ENCODE measurements at regions not wholly inside any gene's neighbourhood (a gene's known extent, or its start where the extent isn't known, plus 50 kb on each side); places are given as distances from the start of the nearest gene placed in this dataset.
"Not testable (repeated sequence)": the region's sequence is repeated elsewhere in the genome, so short reads cannot be mapped to it uniquely, and the experiment has no call there.

DNA sequence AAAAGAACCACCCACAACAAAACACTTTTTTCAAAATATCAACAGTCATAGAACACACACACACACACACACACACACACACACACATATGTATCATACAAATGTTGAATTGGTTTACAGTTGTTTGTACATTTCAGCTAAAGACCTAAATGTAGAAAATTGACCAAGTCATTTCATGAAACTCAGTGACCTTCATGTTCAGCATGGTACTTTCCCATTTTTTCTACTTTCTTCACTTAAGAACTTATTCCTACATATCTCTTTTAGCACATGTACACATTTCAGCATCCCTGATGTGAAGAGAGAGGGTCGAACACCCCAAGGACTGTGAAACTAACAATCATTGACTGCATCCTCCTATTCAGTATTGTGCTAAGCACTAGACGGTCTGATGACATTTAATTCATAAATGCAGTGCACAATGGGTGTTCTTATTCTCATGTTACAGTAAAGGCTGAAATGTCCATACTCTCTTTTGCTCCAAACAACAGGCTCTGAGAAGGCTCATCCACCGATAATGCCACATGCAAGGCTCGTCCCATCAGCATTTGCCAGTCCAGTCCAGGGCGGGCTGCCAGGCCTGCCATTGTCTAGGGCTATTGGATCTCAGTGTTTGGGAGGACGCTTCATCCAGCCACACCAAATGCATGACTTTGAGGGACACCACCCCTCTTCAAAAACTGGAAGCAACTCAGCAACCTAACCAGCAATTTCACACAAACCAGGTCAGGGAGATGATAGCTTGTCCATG is 150.1 kb upstream of the RUNX1 start:
- H3K27me3 Mint-ChIP-seq = no peaks in the 10 kb centered on the region
- peaks cover 19% of the 10 kb centered on the region for H3K4me1 Mint-ChIP-seq
- H3K36me3 Mint-ChIP-seq = no peaks in the 10 kb centered on the region
- peaks cover 5% of the 10 kb centered on the region for H3K9me3 Mint-ChIP-seq
- no peak overlapping the region for H3K27ac Mint-ChIP-seq
- no peak overlapping the region for H3K4me3 Mint-ChIP-seq

DNA sequence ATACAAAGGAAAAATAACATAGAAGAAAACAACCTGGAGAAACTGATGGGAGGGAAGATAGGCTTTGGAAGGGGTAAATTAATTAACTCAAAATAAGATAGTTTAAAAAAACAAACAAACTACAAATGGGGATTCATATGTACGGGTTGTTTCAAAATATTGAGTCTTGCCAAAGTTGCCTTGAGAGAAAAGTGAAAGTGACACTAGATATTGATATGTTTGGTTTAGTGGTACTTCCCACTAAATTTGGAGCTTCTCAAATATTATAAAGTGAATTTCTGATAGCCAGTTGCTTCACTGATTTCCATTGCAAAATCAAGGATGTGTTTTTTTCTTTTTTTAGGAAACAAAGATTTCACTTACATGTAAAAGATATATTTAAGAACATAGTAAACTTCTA is 149.5 kb upstream of the RUNX1 start:
- no peak overlapping the region for H3K4me3 Mint-ChIP-seq
- H3K36me3 Mint-ChIP-seq = no peaks in the 10 kb centered on the region
- no peaks in the 10 kb centered on the region for H3K27me3 Mint-ChIP-seq
- H3K27ac Mint-ChIP-seq = peak overlapping the region; percentile 8
- H3K4me1 Mint-ChIP-seq = peaks cover 13% of the 10 kb centered on the region
- H3K9me3 Mint-ChIP-seq = peaks cover 5% of the 10 kb centered on the region

DNA sequence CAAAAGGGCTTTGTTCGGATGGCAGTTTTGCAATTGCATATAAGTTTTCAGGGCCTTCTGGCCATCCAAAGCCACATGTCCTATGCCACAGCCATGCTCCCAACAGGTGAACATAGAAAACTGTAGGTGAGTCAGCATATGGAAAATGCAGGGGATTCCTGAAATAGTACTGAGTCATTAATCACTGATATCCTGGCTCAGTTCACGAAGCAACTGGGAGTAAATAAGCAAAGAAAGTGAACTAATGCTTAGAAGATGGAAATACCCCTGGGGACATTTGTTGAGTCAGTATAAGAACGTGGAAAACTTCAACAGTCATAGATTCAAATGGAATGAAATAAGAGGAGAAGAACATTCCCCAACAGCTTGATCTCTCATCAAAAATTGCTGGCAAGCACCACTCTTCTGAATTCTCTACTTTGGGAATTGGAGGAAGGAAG is 148.9 kb upstream of the RUNX1 start:
- peak overlapping the region; percentile 8 for H3K27ac Mint-ChIP-seq
- H3K4me3 Mint-ChIP-seq = no peak overlapping the region
- H3K36me3 Mint-ChIP-seq = peaks cover 1% of the 10 kb centered on the region
- H3K27me3 Mint-ChIP-seq = no peaks in the 10 kb centered on the region
- H3K9me3 Mint-ChIP-seq = peaks cover 6% of the 10 kb centered on the region
- peaks cover 10% of the 10 kb centered on the region for H3K4me1 Mint-ChIP-seq

DNA sequence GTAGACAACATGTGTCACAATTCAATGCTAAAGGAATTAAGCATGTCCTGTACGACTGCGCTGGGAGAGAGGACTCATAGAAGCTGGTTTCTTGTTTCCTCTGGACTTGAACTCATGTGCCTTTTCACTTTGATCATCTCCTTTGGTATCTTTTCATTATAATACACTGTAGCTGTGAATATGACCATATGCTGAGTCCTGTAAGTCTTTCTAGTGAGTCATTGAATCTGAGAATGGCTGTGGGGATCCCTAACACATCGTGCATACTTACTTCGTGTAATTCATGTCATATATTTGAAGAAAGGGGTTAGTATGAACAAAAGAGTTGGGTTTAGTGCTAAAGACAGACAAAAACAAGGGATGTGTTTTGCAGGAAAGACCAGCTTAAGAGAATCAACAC is 148.1 kb upstream of the RUNX1 start:
- Mint-ChIP-seq H3K27me3 (no peaks in the 10 kb centered on the region), H3K4me3 (no peak overlapping the region), H3K4me1 (peaks cover 10% of the 10 kb centered on the region), H3K27ac (no peak overlapping the region), H3K36me3 (peaks cover 1% of the 10 kb centered on the region), H3K9me3 (peaks cover 9% of the 10 kb centered on the region)

DNA sequence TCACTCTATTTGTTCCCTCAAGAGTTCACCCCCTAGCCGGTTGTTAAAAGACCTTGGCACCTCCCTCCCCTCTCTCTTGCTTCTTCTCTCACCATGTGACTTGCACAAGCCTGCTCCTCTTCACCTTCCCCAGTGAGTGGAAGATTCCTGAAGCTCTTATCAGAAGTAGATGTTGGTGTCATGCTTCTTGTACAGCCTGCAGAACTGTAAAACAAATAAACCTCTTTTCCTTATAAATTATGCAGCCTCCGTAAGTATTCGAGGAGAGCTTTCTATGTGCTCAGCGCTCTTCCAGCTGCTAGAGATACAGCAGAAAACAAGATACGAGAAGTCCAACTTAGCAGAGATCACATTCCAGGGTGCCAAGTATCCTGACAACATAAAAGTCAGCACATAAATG is 147.0 kb upstream of the RUNX1 start:
- Mint-ChIP-seq H3K9me3 (peaks cover 9% of the 10 kb centered on the region), H3K4me1 (peaks cover 10% of the 10 kb centered on the region), H3K36me3 (peaks cover 1% of the 10 kb centered on the region), H3K27ac (no peak overlapping the region), H3K4me3 (no peak overlapping the region), H3K27me3 (no peaks in the 10 kb centered on the region)

DNA sequence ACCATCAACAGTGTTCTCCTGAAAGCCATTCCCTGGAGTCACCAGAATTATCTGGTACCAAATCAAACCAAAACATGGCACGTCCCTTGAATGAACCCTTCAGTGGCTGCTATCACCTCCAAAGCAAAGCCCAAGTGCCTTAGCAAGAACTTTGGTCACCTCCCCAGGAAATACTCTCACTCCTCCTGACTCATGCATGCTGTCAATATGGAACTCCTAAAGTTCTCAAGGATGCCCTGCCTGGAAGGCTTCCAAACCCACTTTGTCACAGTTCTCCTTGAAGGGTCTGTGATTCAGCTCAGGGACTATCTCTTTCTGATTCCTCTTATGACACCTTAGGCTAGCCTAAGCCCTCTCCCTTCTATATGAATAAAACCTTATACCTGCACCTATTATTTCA is 146.1 kb upstream of the RUNX1 start:
- Mint-ChIP-seq H3K27me3 (no peaks in the 10 kb centered on the region), H3K4me3 (no peak overlapping the region), H3K4me1 (peaks cover 15% of the 10 kb centered on the region), H3K36me3 (peaks cover 1% of the 10 kb centered on the region), H3K9me3 (peaks cover 9% of the 10 kb centered on the region), H3K27ac (no peak overlapping the region)

DNA sequence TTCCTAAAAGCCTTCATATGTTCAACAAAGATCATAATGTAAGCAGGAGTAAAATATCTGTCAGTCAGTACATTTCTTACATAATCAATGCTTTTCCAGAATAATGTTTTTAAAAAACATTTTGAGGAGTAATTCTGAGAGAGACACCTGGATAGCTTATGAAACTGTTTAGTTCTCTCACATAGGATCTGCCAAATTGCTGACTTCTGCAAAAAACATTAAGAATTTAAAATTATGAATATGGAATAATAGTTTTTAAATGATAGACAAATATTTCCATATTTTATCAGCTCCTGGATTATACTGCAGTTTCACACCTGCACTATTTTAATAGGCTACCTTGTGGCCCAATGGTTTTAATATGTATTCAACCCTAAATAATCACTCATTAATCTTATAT is 142.7 kb upstream of the RUNX1 start:
- H3K4me1 Mint-ChIP-seq = peaks cover 16% of the 10 kb centered on the region
- peaks cover 1% of the 10 kb centered on the region for H3K36me3 Mint-ChIP-seq

DNA sequence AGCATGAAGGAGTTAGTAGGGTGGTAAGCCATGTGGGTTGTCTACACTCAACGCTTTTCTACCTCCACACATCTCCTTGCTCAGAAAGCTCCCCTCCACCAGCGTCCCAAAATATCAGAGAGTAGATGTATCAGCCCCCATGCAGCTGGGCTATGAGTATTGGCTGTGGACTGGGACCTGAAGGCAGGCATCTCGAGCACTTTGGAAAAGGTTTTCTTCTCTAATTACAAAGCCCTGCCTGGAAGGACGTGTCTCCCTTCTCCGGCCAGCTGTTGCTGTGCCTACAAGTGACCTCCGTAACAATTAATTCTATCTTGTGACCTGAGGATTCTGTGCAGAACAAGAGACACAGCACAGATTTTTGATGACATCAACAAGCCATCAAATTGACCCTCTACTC is 142.0 kb upstream of the RUNX1 start:
- Mint-ChIP-seq H3K27me3 (no peaks in the 10 kb centered on the region), H3K27ac (no peak overlapping the region), H3K4me1 (peaks cover 16% of the 10 kb centered on the region), H3K9me3 (peaks cover 4% of the 10 kb centered on the region), H3K36me3 (peaks cover 1% of the 10 kb centered on the region), H3K4me3 (no peak overlapping the region)

More for the DNA sequence above, 142.7 kb upstream of the RUNX1 start:
- H3K4me3 Mint-ChIP-seq = no peak overlapping the region
- peaks cover 4% of the 10 kb centered on the region for H3K9me3 Mint-ChIP-seq
- H3K27ac Mint-ChIP-seq = no peak overlapping the region
- no peaks in the 10 kb centered on the region for H3K27me3 Mint-ChIP-seq

DNA sequence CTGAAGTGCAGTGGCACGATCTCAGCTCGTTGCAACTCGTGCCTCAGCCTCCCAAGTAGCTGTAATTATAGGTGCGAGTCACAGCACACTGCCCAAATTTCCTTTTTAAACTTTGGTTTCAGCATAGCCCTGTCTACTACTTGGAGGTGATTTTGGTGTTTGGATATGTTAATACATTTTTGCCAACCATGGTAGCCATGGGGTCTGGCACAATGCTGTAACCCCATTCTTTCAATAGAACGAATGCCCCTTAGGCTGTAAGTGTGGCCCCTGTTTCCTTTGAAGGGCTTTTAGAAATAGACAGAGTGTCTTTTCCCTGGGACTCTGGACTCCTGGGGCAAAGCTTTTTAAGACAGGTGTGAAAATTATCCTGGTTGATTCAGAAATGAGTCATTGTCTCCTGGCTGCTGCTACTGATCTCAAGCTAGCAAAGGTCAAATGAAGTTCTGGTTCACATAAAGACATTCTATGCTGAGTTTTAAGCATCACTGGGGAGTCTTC is 141.1 kb upstream of the RUNX1 start:
- peak overlapping the region; percentile 12 for H3K4me3 Mint-ChIP-seq

DNA sequence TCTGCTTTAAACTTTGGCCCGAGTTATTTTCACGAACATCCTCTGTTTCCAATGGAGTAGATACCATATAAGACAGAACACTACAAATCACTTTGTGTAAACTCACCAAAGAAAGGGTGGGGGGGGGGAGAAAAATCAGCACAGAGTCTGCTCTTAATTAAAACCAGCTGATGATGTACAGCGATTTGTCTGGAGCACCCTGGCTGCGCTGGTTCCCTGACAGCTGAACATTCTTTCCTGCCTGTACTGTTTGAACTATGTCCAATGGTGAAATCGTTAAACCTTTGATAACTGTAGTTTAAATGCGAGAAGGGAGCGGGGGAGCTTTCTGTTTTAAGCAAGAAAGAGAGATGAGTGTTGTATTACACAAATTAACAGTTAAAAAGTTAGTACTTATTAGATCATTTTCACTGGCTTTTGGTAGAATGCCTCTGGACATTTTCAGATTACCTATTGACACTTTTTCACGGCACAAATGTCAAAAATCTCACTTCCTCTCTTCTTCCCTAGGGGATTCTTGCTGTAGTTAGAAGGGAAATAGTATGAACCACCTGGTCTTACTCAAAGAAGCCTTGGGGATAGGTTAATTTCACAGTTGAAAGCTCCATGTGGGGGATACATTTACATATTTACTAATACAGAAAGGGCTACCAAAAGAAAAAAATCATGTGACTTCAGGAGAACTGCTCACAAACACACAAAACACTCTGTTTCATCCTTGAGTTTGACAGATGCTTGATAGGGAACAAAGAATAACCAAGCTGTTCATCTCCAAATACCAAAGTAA is 140.2 kb upstream of the RUNX1 start:
- H3K27ac Mint-ChIP-seq = no peak overlapping the region
- H3K9me3 Mint-ChIP-seq = peaks cover 8% of the 10 kb centered on the region
- peaks cover 4% of the 10 kb centered on the region for H3K36me3 Mint-ChIP-seq
- H3K4me1 Mint-ChIP-seq = peaks cover 16% of the 10 kb centered on the region
- H3K4me3 Mint-ChIP-seq = no peak overlapping the region
- peaks cover 2% of the 10 kb centered on the region for H3K27me3 Mint-ChIP-seq

More for the DNA sequence above, 141.1 kb upstream of the RUNX1 start:
- Mint-ChIP-seq H3K9me3 (peaks cover 4% of the 10 kb centered on the region), H3K36me3 (peaks cover 1% of the 10 kb centered on the region), H3K27ac (peak overlapping the region; percentile 43), H3K4me1 (peaks cover 16% of the 10 kb centered on the region), H3K27me3 (no peaks in the 10 kb centered on the region)

DNA sequence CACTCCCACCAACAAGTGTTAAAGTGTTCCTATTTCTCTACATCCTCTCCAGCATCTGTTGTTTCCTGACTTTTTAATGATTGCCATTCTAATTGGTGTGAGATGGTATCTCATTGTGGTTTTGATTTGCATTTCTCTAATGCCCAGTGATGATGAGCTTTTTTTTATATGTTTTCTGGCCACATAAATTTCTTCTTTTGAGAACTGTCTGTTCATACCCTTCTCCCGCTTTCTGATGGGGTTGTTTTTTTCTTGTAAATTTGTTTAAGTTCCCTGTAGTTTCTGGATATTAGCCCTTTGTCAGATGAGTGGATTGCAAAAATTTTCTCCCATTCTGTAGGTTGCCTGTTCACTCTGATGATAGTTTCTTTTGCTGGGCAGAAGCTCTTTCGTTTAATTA is 134.3 kb upstream of the RUNX1 start:
- not testable (repeated sequence) for H3K36me3 Mint-ChIP-seq, H3K27me3 Mint-ChIP-seq, H3K9me3 Mint-ChIP-seq, H3K4me3 Mint-ChIP-seq, H3K27ac Mint-ChIP-seq
- peaks cover 11% of the 10 kb centered on the region for H3K4me1 Mint-ChIP-seq

DNA sequence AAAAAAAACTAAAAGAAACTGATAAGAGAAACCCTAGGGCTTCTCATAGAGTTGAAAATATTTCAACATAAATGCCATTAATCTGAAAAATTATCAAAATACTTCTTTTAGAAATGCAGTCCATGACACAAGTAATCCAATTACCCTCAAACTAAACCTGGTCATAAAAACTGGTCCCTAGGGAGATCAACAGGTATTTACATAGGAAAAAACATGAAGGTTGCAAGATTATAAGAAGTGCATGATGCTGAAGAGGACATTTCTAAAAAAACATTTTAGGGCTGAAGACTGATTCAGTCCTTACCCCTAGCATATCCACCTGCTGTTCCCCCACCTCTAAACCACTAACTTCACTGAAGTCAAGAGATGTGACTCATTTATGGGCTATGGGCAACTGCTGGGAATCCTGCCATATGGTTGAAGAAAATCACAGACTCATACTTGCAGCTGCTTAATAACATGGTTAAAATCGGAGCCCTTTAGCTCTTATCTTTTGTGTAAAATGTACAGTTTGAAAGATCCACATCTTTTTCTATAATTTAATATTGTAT is 131.0 kb upstream of the RUNX1 start:
- Mint-ChIP-seq H3K4me3 (no peak overlapping the region), H3K4me1 (peaks cover 14% of the 10 kb centered on the region), H3K27me3 (peaks cover 2% of the 10 kb centered on the region), H3K27ac (no peak overlapping the region), H3K9me3 (peaks cover 6% of the 10 kb centered on the region), H3K36me3 (peaks cover 3% of the 10 kb centered on the region)

DNA sequence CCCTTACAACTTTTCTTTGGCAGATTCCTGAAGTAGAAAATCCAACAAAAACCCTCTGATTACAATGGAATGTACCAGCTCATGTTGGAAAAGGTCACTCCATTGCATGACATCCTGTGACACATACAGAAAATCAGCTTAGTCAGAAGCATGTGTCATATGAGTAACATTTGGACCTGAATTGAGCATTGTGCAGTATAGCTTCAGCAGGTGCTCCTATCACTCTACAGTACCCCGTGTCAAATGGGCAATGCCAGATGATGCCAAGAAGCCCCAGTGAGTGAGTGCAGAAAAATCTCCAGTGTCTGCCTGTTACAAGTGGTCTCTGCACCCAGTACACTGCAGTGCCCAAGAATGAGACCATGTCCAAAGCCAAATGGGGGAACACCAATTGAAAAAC is 129.7 kb upstream of the RUNX1 start:
- Mint-ChIP-seq H3K4me1 (peaks cover 14% of the 10 kb centered on the region), H3K27ac (peak overlapping the region; percentile 31), H3K27me3 (no peaks in the 10 kb centered on the region), H3K36me3 (no peaks in the 10 kb centered on the region), H3K4me3 (no peak overlapping the region), H3K9me3 (no peaks in the 10 kb centered on the region)

DNA sequence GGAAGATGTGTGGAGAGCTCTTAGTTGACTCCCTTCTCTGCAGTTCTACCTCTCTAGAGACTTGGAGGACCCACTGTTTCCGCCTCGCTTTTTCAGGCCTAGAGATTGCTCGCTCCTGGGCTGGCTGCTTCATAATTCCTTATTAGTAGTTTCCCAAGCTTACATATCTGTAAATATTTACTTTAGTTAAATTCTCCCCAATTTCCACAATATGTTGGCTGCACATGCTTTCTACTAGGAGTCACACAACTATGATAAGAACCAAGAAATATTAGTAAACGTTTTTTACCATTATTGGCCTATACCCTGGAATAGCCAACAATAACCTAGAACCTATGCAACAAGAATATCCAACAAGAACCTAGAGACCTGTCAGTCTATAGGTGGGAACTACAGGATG is 129.0 kb upstream of the RUNX1 start:
- H3K27ac Mint-ChIP-seq = no peak overlapping the region
- no peaks in the 10 kb centered on the region for H3K9me3 Mint-ChIP-seq
- H3K4me1 Mint-ChIP-seq = peaks cover 20% of the 10 kb centered on the region
- H3K4me3 Mint-ChIP-seq = no peak overlapping the region
- H3K27me3 Mint-ChIP-seq = no peaks in the 10 kb centered on the region
- H3K36me3 Mint-ChIP-seq = no peaks in the 10 kb centered on the region

DNA sequence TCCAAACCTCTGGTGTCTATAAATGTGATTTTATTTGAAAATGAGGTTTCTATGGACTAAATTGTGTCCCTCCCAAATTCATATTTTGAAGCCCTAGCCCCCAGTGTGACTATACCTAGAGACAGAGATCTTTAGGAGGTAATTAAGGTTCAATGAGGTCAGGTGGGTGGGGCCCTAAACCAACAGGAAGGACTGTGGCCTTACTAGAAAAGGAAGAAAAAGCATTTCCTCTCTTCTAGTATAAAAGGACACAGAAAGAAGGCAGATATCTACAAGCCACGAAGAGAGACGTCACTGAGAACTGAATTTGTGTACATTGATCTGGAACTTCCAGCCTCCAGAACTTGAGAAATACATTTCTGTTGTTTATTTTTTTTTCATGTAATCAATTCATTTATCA is 123.1 kb upstream of the RUNX1 start:
- no peaks in the 10 kb centered on the region for H3K36me3 Mint-ChIP-seq
- H3K27ac Mint-ChIP-seq = no peak overlapping the region
- peak overlapping the region; percentile 31 for H3K4me3 Mint-ChIP-seq
- no peaks in the 10 kb centered on the region for H3K27me3 Mint-ChIP-seq
- no peaks in the 10 kb centered on the region for H3K9me3 Mint-ChIP-seq
- H3K4me1 Mint-ChIP-seq = peaks cover 35% of the 10 kb centered on the region

DNA sequence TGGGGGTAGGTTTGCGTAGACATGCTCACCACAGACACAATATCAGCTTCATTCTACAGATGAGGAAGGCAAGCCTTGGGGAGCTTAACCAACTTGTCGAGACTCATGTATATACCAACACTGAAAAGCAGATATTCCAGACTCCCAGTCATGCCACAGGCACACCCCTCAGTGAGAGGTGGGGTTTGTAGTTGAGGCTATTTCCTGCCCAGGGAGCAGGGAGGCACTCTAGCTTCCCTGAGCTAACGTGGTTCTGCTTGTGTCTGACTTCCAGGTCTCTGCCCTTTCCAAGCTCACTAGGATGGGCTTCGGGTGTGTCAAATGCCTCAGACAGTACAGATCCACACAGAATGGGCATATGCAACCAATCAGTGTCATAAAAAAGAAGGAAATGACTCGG is 122.3 kb upstream of the RUNX1 start:
- no peaks in the 10 kb centered on the region for H3K36me3 Mint-ChIP-seq
- H3K27ac Mint-ChIP-seq = peak overlapping the region; percentile 10
- no peaks in the 10 kb centered on the region for H3K9me3 Mint-ChIP-seq
- peaks cover 35% of the 10 kb centered on the region for H3K4me1 Mint-ChIP-seq
- H3K4me3 Mint-ChIP-seq = no peak overlapping the region
- H3K27me3 Mint-ChIP-seq = no peaks in the 10 kb centered on the region

Measured in activated naive CD4-positive, alpha-beta T cell treated with anti-CD3 and anti-CD28 coated beads, Interleukin-2, amount 50 U/mL, for 24 hours (primary cell).